ENCODE measurements at regions not wholly inside any gene's neighbourhood (a gene's known extent, or its start where the extent isn't known, plus 50 kb on each side); places are given as distances from the start of the nearest gene placed in this dataset.

GRCh38 chr22:26848244-26848920, 191.0 kb downstream of the MIAT start:
- no peak for DNase-seq (ENCODE audit: extremely low read depth, insufficient read length)
- TF ChIP-seq CTCF (IDR thresholded peaks at IDR 0.05; ENCODE audit: insufficient read depth, low read length, poor library complexity, severe bottlenecking), result no peak

GRCh38 chr22:26849575-26849974, 192.2 kb downstream of the MIAT start:
- Histone ChIP-seq H3K36me3 (ENCODE audit: control insufficient read depth, insufficient read depth, low read length) (no peaks in the 10 kb centered on the region), H3K27me3 (replicated peaks; ENCODE audit: control insufficient read depth, insufficient read depth, low read length) (no peaks in the 10 kb centered on the region), H3K4me3 (replicated peaks; ENCODE audit: low read depth, low read length) (no peak overlapping the region)
- DNase-seq (ENCODE audit: extremely low read depth, insufficient read length), result no peak
- no peak for TF ChIP-seq CTCF (IDR thresholded peaks at IDR 0.05; ENCODE audit: insufficient read depth, low read length, poor library complexity, severe bottlenecking)

More at GRCh38 chr22:26848244-26848920, 191.0 kb downstream of the MIAT start:
- Histone ChIP-seq H3K27me3 (replicated peaks; ENCODE audit: control insufficient read depth, insufficient read depth, low read length) (no peaks in the 10 kb centered on the region), H3K4me3 (replicated peaks; ENCODE audit: low read depth, low read length) (no peak overlapping the region), H3K36me3 (ENCODE audit: control insufficient read depth, insufficient read depth, low read length) (no peaks in the 10 kb centered on the region)

GRCh38 chr22:26851125-26851524, 193.7 kb downstream of the MIAT start:
- H3K27me3 ChIP-seq (replicated peaks; ENCODE audit: control insufficient read depth, insufficient read depth, low read length), result no peaks in the 10 kb centered on the region
- H3K4me3 ChIP-seq (replicated peaks; ENCODE audit: low read depth, low read length), result no peak overlapping the region
- DNase-seq (ENCODE audit: extremely low read depth, insufficient read length), result no peak
- TF ChIP-seq CTCF (IDR thresholded peaks at IDR 0.05; ENCODE audit: insufficient read depth, low read length, poor library complexity, severe bottlenecking), result no peak
- H3K36me3 ChIP-seq (ENCODE audit: control insufficient read depth, insufficient read depth, low read length), result no peaks in the 10 kb centered on the region

GRCh38 chr22:26852176-26852575, 194.8 kb downstream of the MIAT start:
- Histone ChIP-seq H3K4me3 (replicated peaks; ENCODE audit: low read depth, low read length) (no peak overlapping the region), H3K36me3 (ENCODE audit: control insufficient read depth, insufficient read depth, low read length) (no peaks in the 10 kb centered on the region), H3K27me3 (replicated peaks; ENCODE audit: control insufficient read depth, insufficient read depth, low read length) (no peaks in the 10 kb centered on the region)
- no peak for TF ChIP-seq CTCF (IDR thresholded peaks at IDR 0.05; ENCODE audit: insufficient read depth, low read length, poor library complexity, severe bottlenecking)
- no peak for DNase-seq (ENCODE audit: extremely low read depth, insufficient read length)

GRCh38 chr22:26853071-26853470, 195.7 kb downstream of the MIAT start:
- DNase-seq (ENCODE audit: extremely low read depth, insufficient read length), result no peak
- no peaks in the 10 kb centered on the region for H3K27me3 ChIP-seq (replicated peaks; ENCODE audit: control insufficient read depth, insufficient read depth, low read length)
- H3K4me3 ChIP-seq (replicated peaks; ENCODE audit: low read depth, low read length), result no peak overlapping the region
- H3K36me3 ChIP-seq (ENCODE audit: control insufficient read depth, insufficient read depth, low read length), result no peaks in the 10 kb centered on the region
- no peak for TF ChIP-seq CTCF (IDR thresholded peaks at IDR 0.05; ENCODE audit: insufficient read depth, low read length, poor library complexity, severe bottlenecking)

- TF ChIP-seq CTCF (IDR thresholded peaks at IDR 0.05; ENCODE audit: insufficient read depth, low read length, poor library complexity, severe bottlenecking), result no peak
- no peak for DNase-seq (ENCODE audit: extremely low read depth, insufficient read length)
- H3K4me3 ChIP-seq (replicated peaks; ENCODE audit: low read depth, low read length), result no peak overlapping the region
Observed at GRCh38 chr22:26853495-26853894, 196.1 kb downstream of the MIAT start.

More at GRCh38 chr22:26853495-26853894, 196.1 kb downstream of the MIAT start:
- Histone ChIP-seq H3K27me3 (replicated peaks; ENCODE audit: control insufficient read depth, insufficient read depth, low read length) (no peaks in the 10 kb centered on the region), H3K36me3 (ENCODE audit: control insufficient read depth, insufficient read depth, low read length) (no peaks in the 10 kb centered on the region)

Data from GM06990 (cell line).